ENCODE measurements at regions not wholly inside any gene's neighbourhood (a gene's known extent, or its start where the extent isn't known, plus 50 kb on each side); places are given as distances from the start of the nearest gene placed in this dataset. TPM values are rescaled to one million over a fixed set of nuclear protein-coding genes. Genes with fewer than 3 reads are reported as not detected.

DNA sequence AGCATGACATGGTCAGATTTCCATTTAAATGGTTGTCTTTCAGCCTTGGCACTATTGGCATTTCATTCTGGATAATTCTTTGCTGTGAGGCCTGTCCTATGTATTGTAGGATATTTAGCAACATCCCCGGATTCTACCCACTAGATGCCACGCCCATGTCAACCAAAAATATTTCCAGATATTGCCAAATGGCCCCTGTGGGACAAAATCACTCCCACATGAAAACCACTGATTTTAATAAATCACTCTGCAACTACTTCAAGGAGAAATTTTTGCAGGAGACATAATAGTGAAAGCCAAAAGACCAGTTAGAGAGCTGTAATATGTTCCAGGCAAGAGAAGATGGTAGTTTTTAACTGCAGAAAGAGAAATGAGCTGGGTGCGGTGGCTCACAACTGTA is 55.9 kb upstream of the RARB start:
- no peak for DNase-seq (ENCODE audit: extremely low spot score in 2 of 2)
- intact Hi-C loops (cut with DNase I), result no loop called here
- TF ChIP-seq POLR2AphosphoS5 (IDR thresholded peaks at IDR 0.05; ENCODE audit: insufficient read depth in 1 of 2, low read depth in 1 of 2) (no peak), POLR2A (IDR thresholded peaks at IDR 0.05) (no peak)
- TF ChIP-seq, protein P1, sequence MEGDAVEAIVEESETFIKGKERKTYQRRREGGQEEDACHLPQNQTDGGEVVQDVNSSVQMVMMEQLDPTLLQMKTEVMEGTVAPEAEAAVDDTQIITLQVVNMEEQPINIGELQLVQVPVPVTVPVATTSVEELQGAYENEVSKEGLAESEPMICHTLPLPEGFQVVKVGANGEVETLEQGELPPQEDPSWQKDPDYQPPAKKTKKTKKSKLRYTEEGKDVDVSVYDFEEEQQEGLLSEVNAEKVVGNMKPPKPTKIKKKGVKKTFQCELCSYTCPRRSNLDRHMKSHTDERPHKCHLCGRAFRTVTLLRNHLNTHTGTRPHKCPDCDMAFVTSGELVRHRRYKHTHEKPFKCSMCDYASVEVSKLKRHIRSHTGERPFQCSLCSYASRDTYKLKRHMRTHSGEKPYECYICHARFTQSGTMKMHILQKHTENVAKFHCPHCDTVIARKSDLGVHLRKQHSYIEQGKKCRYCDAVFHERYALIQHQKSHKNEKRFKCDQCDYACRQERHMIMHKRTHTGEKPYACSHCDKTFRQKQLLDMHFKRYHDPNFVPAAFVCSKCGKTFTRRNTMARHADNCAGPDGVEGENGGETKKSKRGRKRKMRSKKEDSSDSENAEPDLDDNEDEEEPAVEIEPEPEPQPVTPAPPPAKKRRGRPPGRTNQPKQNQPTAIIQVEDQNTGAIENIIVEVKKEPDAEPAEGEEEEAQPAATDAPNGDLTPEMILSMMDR (IDR thresholded peaks at IDR 0.05), result no peak
- H3K27ac ChIP-seq, result no peak overlapping the region
- H3K4me3 ChIP-seq, result no peak overlapping the region
- no peaks in the 10 kb centered on the region for H3K4me1 ChIP-seq
- H3K36me3 ChIP-seq, result no peaks in the 10 kb centered on the region
- no peaks in the 10 kb centered on the region for H3K27me3 ChIP-seq
- H3K9me3 ChIP-seq, result no peaks in the 10 kb centered on the region

DNA sequence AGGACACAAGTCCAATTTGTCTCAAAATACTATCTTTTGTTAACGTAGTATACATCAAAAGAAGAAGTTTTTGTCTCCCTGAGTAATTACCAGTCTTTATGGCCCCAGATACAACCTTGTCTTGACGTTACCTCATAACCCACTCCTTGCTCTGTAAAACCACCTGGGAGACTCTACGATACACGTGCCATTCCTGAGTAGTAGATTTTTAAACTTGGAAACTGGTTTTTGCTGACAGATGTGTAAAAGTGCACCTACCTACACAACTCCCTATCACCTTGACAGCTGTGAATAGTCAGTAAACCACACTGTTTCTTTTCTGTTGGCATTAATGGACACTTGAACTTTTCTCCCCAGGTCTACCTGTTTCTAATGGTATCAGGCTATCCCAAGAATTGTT is 51.7 kb upstream of the RARB start:
- Histone ChIP-seq H3K27ac (no peak overlapping the region), H3K4me1 (no peaks in the 10 kb centered on the region), H3K27me3 (no peaks in the 10 kb centered on the region), H3K36me3 (no peaks in the 10 kb centered on the region), H3K4me3 (no peak overlapping the region), H3K9me3 (no peaks in the 10 kb centered on the region)
- DNase-seq (ENCODE audit: extremely low spot score in 2 of 2), result no peak
- TF ChIP-seq POLR2A (IDR thresholded peaks at IDR 0.05), result no peak
- TF ChIP-seq POLR2AphosphoS5 (IDR thresholded peaks at IDR 0.05; ENCODE audit: insufficient read depth in 1 of 2, low read depth in 1 of 2), result no peak
- TF ChIP-seq, protein P1 (IDR thresholded peaks at IDR 0.05), result no peak
- intact Hi-C loops (cut with DNase I), result no loop called here

DNA sequence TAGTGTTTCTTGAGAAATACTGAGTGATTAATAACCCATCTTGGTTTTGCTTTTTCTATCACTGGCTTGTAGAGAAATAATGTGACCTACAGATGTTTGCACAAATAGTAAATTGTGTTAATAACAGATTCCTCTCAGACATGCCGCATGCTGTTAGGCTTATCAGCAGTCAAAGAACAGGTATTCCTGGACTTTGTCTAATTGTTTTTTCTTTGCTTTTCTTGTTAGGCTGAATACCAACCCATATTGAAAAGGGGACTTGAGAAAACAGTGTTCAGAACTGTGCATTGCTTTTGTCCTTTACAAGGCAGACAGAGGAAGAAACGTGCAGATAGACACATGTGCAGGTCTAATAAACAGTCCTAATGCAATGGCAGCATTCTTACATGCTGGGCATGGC is 51.0 kb upstream of the RARB start:
- no peak for DNase-seq (ENCODE audit: extremely low spot score in 2 of 2)
- Histone ChIP-seq H3K4me3 (no peak overlapping the region), H3K36me3 (no peaks in the 10 kb centered on the region), H3K9me3 (no peaks in the 10 kb centered on the region), H3K27me3 (no peaks in the 10 kb centered on the region), H3K27ac (no peak overlapping the region), H3K4me1 (no peaks in the 10 kb centered on the region)
- intact Hi-C loops (cut with DNase I), result no loop called here
- no peak for TF ChIP-seq POLR2A (IDR thresholded peaks at IDR 0.05)

Small RNA genes lying in the stretch of these regions (small RNA-seq; reads per million reads assigned to genes)
- gene RN7SL216P (not detected), gene RNA5SP125 (not detected), gene RNA5SP126 (not detected)
